ENCODE measurements at regions not wholly inside any gene's neighbourhood (a gene's known extent, or its start where the extent isn't known, plus 50 kb on each side); places are given as distances from the start of the nearest gene placed in this dataset.
"Not testable (repeated sequence)": the region's sequence is repeated elsewhere in the genome, so short reads cannot be mapped to it uniquely, and the experiment has no call there.

GRCh38 chr6:80860107-80860506, 753.6 kb downstream of the BCKDHB start (continued):
- TF ChIP-seq CTCF (IDR thresholded peaks at IDR 0.05; ENCODE audit: control extremely low read depth in 1 of 3, insufficient read depth in 1 of 3, low read depth in 1 of 3, low read length in 3 of 3): no peak
- no peak for TF ChIP-seq NRF1 (IDR thresholded peaks at IDR 0.05; ENCODE audit: low read depth, low read length)
- TF ChIP-seq SRF (IDR thresholded peaks at IDR 0.05; ENCODE audit: low read depth, low read length): no peak
- no peak for TF ChIP-seq JUN (IDR thresholded peaks at IDR 0.05; ENCODE audit: low read depth, low read length)
- no peak for TF ChIP-seq CBX5 (IDR thresholded peaks at IDR 0.05; ENCODE audit: low read depth, low read length)

GRCh38 chr6:80847973-80848372, 741.5 kb downstream of the BCKDHB start:
- H3K4me1 ChIP-seq (replicated peaks in 1 of 4; ENCODE audit: control insufficient read depth in 3 of 4, insufficient read depth in 4 of 4, low read length in 3 of 4); H3K79me1 ChIP-seq (ENCODE audit: low read depth, low read length); H3K27ac ChIP-seq (ENCODE audit: low read depth, low read length); H3K56ac ChIP-seq (replicated peaks; ENCODE audit: insufficient read length, low read depth, low read length); H4K20me1 ChIP-seq (replicated peaks in 1 of 2; ENCODE audit: control insufficient read depth in 1 of 2, insufficient read depth in 2 of 2, low read length in 2 of 2); H2AK5ac ChIP-seq (ENCODE audit: low read depth, low read length); H3K36me3 ChIP-seq (ENCODE audit: control insufficient read depth in 2 of 4, insufficient read depth in 4 of 4, low read length in 3 of 4); H3K23me2 ChIP-seq (ENCODE audit: low read depth, low read length); H3K4me2 ChIP-seq (ENCODE audit: insufficient read depth in 1 of 2, low read depth in 2 of 2, low read length in 2 of 2); FAIRE-seq; H3K27me3 ChIP-seq (replicated peaks in 1 of 4; ENCODE audit: control insufficient read depth in 3 of 4, extremely low read depth in 1 of 4, insufficient read depth in 3 of 4, low read length in 3 of 4); H3K9me3 ChIP-seq (ENCODE audit: insufficient read depth in 2 of 2, low read depth in 1 of 2, low read length in 1 of 2); H2BK120ac ChIP-seq (replicated peaks; ENCODE audit: low read depth, low read length); H3K23ac ChIP-seq (ENCODE audit: insufficient read length); H4K5ac ChIP-seq (ENCODE audit: insufficient read length, low read depth, low read length); H3K4me3 ChIP-seq (ENCODE audit: extremely low read depth in 1 of 4, insufficient read depth in 2 of 4, low read depth in 3 of 4, low read length in 4 of 4); POLR2A ChIA-PET (ENCODE audit: partially characterized antibody); DNase-seq (ENCODE audit: low read depth in 1 of 2, low spot score in 2 of 2); H3K79me2 ChIP-seq (ENCODE audit: control insufficient read depth in 1 of 2, insufficient read depth in 2 of 2, low read length in 2 of 2); H4K8ac ChIP-seq (ENCODE audit: extremely low read depth, insufficient read depth, low read length); H2BK12ac ChIP-seq (ENCODE audit: low read depth, low read length); H2BK20ac ChIP-seq (ENCODE audit: low read length); H2AFZ ChIP-seq (ENCODE audit: low read length); H3K18ac ChIP-seq (ENCODE audit: extremely low read depth, low read length); CTCF ChIA-PET (ENCODE audit: partially characterized antibody); H4K91ac ChIP-seq (replicated peaks; ENCODE audit: insufficient read length, low read length); H2BK15ac ChIP-seq (ENCODE audit: low read length); H2BK5ac ChIP-seq (ENCODE audit: low read depth, low read length); H3K9ac ChIP-seq (replicated peaks in 1 of 4; ENCODE audit: extremely low read depth in 1 of 4, low read depth in 3 of 4, low read length in 3 of 4); H3K14ac ChIP-seq (ENCODE audit: insufficient read length); H3K4ac ChIP-seq (replicated peaks; ENCODE audit: insufficient read length, low read depth, low read length): not testable (repeated sequence)
- WGBS, 2 experiments (ENCODE audit: extremely low coverage in 1 of 2, insufficient coverage in 1 of 2, insufficient read length in 1 of 2, insufficient replicate concordance in 2 of 2, low coverage in 1 of 2, low lambda C conversion rate in 2 of 2, missing lambda C conversion rate in 1 of 2): 99% methylated on average over 12 of the region's 12 CpGs; no CpG with 5 or more reads in 1 of the 2 experiments

Data from H1 (cell line).